DND-41 (cell line): ENCODE measurements at regions not wholly inside any gene's neighbourhood (a gene's known extent, or its start where the extent isn't known, plus 50 kb on each side); places are given as distances from the start of the nearest gene placed in this dataset.

Experiments
- ATAC-seq: fragments of 200-7000 bp; cut with Tn5 transposase; 3 replicates; pipeline ENCODE4 v1.9.1; 2021; ENCODE audit warnings: low read depth; ENCODE audit not compliant: insufficient read depth
- DNase-seq: peaks from one replicate; pipeline ENCODE4 v3.0.0-alpha.2; 2020
- H2AFZ ChIP-seq: 2 replicates; pipeline ENCODE4 v1.6.0; 2012; ENCODE audit warnings: low read depth, low read length
- H3K27ac ChIP-seq: 2 replicates; pipeline ENCODE4 v1.5.1; 2012; ENCODE audit warnings: low read length, inconsistent platforms
- H3K27me3 ChIP-seq: fragments of 200-600 bp; sonication (generic); 2 replicates; pipeline ENCODE4 v1.6.0; 2012; ENCODE audit warnings: low read length, mild to moderate bottlenecking, inconsistent platforms; ENCODE audit not compliant: insufficient read depth, poor library complexity
- H3K36me3 ChIP-seq: 2 replicates; pipeline ENCODE4 v1.5.1; 2012; ENCODE audit warnings: low read length, inconsistent platforms; ENCODE audit not compliant: insufficient read depth
- H3K4me1 ChIP-seq: 2 replicates; pipeline ENCODE4 v1.5.1; 2012; ENCODE audit warnings: mild to moderate bottlenecking, low read length; ENCODE audit not compliant: insufficient read depth
- H3K4me2 ChIP-seq: 2 replicates; pipeline ENCODE4 v1.6.0; 2012; ENCODE audit warnings: mild to moderate bottlenecking, moderate library complexity, low read length, inconsistent platforms; ENCODE audit not compliant: insufficient read depth
- H3K4me3 ChIP-seq, 2 experiments: fragments of 200-600 bp in 1 of 2; shearing (Covaris generic) in 1 of 2; 2 replicates each; pipeline ENCODE4 v1.5.1; 2012 to 2016; ENCODE audit warnings: inconsistent platforms in 2 of 2, low read length in 2 of 2, mild to moderate bottlenecking in 2 of 2, low read depth in 1 of 2, moderate library complexity in 1 of 2
- H3K79me2 ChIP-seq: 2 replicates; pipeline ENCODE4 v1.6.0; 2012; ENCODE audit warnings: low read length, inconsistent platforms; ENCODE audit not compliant: insufficient read depth
- H3K9ac ChIP-seq: 2 replicates; pipeline ENCODE4 v1.6.0; 2012; ENCODE audit warnings: low read depth, mild to moderate bottlenecking, inconsistent platforms, low read length, moderate library complexity
- H3K9me3 ChIP-seq: 2 replicates; pipeline ENCODE4 v1.5.1; 2012; ENCODE audit warnings: low read length, moderate library complexity, mild to moderate bottlenecking, inconsistent platforms; ENCODE audit not compliant: insufficient read depth, severe bottlenecking
- H4K20me1 ChIP-seq: 2 replicates; pipeline ENCODE4 v1.6.0; 2012; ENCODE audit warnings: low read length; ENCODE audit not compliant: insufficient read depth
- EZH2 ChIP-seq: IDR thresholded peaks from 3 replicates; pipeline ENCODE4 v1.6.1; 2012; ENCODE audit warnings: borderline replicate concordance, low read depth, mild to moderate bottlenecking, moderate library complexity, low read length, inconsistent platforms; ENCODE audit not compliant: severe bottlenecking
- TF ChIP-seq, protein P1 (sequence below): IDR thresholded peaks from 2 replicates; pipeline ENCODE4 v1.5.1; 2012; ENCODE audit warnings: borderline replicate concordance, low read length, moderate library complexity, mild to moderate bottlenecking; ENCODE audit not compliant: poor library complexity, severe bottlenecking; ENCODE audit errors: extremely low read depth

DNA sequence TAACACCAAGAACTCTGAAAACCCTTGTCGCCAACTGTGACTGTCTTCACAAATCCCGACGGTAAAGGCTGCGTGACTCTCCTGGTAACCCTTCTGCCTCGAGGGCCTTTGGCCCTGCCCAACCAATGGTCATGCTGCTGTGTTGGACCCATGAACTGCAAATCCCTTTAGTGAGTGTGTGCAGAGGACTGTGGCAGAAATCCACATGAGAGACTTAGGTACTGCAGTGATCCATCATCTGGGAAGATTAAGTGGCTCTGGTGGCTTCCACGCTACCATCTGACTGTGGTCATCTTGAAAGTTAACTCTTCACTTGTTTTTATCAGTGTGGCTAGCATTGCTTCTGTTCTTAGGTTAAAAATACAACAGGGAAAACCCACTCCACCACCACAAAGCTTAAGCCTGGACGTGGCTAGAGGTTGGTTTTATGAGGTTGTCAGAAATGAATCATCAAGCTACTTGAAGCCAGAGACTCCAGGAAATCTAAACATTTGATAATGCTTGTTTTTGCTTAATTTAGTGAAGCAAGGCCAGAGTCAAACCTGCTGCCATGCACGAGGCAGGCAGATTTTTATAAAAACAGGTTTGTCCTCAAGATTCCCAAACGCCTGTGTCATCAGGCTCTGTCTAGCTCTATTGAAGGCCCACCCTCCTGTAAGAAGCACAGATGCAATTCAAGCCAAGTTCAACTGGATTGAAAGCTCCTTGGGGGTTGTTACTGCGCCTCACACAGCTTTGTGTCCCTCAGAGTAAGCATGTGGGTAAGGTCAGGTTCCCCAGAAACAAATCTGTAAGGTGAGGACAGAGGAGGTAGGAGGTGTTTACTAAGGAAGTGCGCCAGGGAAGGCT is 52.7 kb upstream of the ERCC6L2 start:
- Histone ChIP-seq H3K9ac (no peak overlapping the region), H3K4me3 (no peak overlapping the region), H3K79me2 (no peaks in the 10 kb centered on the region), H3K36me3 (no peaks in the 10 kb centered on the region), H3K9me3 (no peaks in the 10 kb centered on the region), H4K20me1 (no peaks in the 10 kb centered on the region), H3K4me2 (no peak overlapping the region), H3K4me1 (no peaks in the 10 kb centered on the region), H3K27me3 (no peaks in the 10 kb centered on the region), H3K27ac (no peak overlapping the region), H2AFZ (no peak overlapping the region)
- ATAC-seq = no peak
- TF ChIP-seq, protein P1, sequence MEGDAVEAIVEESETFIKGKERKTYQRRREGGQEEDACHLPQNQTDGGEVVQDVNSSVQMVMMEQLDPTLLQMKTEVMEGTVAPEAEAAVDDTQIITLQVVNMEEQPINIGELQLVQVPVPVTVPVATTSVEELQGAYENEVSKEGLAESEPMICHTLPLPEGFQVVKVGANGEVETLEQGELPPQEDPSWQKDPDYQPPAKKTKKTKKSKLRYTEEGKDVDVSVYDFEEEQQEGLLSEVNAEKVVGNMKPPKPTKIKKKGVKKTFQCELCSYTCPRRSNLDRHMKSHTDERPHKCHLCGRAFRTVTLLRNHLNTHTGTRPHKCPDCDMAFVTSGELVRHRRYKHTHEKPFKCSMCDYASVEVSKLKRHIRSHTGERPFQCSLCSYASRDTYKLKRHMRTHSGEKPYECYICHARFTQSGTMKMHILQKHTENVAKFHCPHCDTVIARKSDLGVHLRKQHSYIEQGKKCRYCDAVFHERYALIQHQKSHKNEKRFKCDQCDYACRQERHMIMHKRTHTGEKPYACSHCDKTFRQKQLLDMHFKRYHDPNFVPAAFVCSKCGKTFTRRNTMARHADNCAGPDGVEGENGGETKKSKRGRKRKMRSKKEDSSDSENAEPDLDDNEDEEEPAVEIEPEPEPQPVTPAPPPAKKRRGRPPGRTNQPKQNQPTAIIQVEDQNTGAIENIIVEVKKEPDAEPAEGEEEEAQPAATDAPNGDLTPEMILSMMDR = no peak
- TF ChIP-seq EZH2 = no peak
- no peak for DNase-seq

DNA sequence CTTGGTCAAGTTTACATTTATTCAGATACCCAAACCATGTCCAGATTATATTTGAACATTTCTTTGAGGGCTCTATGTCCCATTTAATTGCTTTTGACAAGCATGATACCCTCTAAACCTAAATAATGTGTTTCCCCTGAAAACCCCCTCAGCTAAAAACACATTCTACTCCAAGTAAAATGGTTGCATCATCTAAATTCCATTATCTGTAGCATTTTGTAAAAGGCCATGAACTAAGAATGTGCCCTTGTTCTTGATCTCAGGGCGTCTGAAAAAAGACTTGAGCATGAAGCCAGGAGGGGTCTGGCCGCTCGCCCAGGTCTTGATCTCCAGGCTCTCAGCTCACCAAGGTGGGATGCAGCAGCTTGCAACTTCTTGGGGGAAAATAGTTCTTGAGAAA is 53.5 kb upstream of the ERCC6L2 start:
- Histone ChIP-seq H3K4me1 (no peaks in the 10 kb centered on the region), H3K9ac (no peak overlapping the region), H3K9me3 (no peaks in the 10 kb centered on the region), H3K36me3 (no peaks in the 10 kb centered on the region), H3K27ac (no peak overlapping the region), H3K79me2 (no peaks in the 10 kb centered on the region), H2AFZ (no peak overlapping the region), H3K4me2 (no peak overlapping the region), H4K20me1 (no peaks in the 10 kb centered on the region), H3K27me3 (no peaks in the 10 kb centered on the region), H3K4me3 (no peak overlapping the region)
- DNase-seq = no peak
- ATAC-seq = no peak
- TF ChIP-seq, protein P1 = no peak
- TF ChIP-seq EZH2 = no peak

DNA sequence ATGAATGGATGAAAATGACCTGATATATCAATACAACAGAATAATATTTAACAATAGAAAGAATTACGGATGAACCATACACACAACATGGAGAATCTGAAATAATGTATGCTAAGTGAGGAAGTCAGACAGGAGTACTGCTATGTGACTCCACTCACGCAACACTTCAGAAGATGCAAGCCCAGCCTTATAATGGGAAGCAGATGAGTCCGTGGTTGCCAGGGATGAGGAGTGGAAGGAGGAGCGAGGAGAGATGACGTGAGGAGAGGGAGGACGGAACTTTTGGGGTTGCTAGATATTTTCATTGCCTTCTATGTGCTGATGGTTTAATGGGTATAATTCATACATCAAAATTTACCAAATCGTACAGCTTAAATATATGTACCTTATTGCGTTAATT is 55.4 kb upstream of the ERCC6L2 start:
- Histone ChIP-seq H3K9me3 (no peaks in the 10 kb centered on the region), H3K4me3 (no peak overlapping the region), H3K79me2 (no peaks in the 10 kb centered on the region), H2AFZ (no peak overlapping the region), H3K27ac (no peak overlapping the region), H3K9ac (no peak overlapping the region), H4K20me1 (no peaks in the 10 kb centered on the region), H3K27me3 (no peaks in the 10 kb centered on the region), H3K4me2 (no peak overlapping the region), H3K36me3 (no peaks in the 10 kb centered on the region), H3K4me1 (no peaks in the 10 kb centered on the region)
- no peak for DNase-seq
- TF ChIP-seq EZH2 = no peak
- TF ChIP-seq, protein P1 = no peak
- no peak for ATAC-seq
